GM18873 (cell line): ENCODE measurements at regions not wholly inside any gene's neighbourhood (a gene's known extent, or its start where the extent isn't known, plus 50 kb on each side); places are given as distances from the start of the nearest gene placed in this dataset.
"Not testable (repeated sequence)": the region's sequence is repeated elsewhere in the genome, so short reads cannot be mapped to it uniquely, and the experiment has no call there.

ENCODE experiments used
- ATAC-seq: cut with Tn5 transposase; IDR thresholded peaks from one replicate; pipeline ENCODE4 v1.9.1; 2021; ENCODE audit warnings: mild to moderate bottlenecking, moderate library complexity, moderate number of reproducible peaks; ENCODE audit not compliant: unreplicated experiment, low FRiP score

DNA sequence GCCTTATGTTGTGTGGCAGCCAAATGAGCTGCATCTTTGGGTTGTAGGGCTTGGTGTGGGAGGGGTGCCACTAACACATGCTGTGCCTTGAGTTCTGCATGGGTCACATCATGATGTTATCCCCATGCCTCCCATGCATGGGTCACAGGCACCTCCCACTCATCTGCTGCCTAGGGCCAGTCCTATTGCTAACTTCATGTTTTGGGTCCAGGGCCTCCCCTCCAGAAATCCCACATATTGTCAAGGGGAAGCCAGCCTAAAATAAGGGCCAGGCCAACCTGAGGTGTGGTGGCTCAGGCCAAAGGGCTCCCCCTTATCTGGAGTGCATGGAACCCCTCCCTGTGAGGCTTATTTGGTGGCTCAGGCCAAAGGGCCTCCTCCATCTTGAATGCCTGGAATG lies 299.0 kb downstream of the RPS24 start:
- no peak for ATAC-seq

DNA sequence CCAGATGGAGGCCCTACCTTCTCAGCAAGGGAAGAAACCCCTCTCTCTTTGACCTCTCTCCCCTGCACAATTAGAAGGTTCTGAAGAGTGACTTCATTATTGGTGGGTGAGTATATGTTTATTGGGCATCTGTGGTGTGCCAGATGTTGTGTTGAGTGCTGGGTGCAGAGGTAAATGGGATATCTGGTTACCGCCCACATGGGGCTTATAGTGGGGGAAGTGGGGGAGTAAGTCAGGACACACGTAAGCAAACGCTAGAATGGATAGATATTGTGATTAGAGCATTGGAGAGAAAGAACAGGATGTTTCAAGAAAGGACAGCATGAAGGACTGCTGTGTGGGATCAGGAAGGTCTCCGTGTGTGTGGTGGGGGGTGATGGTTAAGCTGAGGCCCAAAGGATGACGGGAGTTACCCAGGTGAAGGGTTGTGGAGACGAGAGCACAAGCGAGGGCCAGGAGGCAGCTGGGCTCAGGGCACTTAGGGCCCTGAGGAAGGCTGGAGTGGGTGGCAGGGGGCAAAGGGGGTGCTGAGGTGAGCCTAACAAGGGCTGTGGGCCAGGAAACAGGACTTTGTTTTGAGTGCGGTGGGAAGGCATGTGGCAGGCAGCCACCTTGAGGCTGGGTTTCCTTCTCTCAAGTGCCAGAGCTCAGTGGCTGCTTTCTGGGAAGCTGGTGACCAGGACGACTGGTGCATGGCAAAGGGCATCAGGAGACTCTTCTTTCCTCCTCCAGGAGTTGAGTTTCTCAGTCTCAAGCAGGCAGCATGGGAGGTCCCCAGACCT lies 299.9 kb downstream of the RPS24 start:
- no peak for ATAC-seq

DNA sequence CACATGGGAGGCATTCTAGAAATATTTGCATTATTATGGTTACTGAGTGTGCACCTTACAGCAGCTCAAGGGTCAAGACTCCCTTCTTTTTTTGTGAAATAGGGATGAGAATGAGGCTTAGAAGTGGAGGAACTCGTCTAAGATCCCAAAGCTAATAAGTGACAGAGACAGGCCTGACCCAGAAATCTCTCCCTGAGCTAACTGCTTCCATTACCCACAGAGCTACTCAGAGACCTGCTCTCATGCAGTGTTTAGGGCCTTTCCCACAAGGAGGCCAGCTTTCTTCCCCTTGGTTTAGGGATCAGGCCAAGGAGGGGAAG lies 301.7 kb downstream of the RPS24 start:
- no peak for ATAC-seq

DNA sequence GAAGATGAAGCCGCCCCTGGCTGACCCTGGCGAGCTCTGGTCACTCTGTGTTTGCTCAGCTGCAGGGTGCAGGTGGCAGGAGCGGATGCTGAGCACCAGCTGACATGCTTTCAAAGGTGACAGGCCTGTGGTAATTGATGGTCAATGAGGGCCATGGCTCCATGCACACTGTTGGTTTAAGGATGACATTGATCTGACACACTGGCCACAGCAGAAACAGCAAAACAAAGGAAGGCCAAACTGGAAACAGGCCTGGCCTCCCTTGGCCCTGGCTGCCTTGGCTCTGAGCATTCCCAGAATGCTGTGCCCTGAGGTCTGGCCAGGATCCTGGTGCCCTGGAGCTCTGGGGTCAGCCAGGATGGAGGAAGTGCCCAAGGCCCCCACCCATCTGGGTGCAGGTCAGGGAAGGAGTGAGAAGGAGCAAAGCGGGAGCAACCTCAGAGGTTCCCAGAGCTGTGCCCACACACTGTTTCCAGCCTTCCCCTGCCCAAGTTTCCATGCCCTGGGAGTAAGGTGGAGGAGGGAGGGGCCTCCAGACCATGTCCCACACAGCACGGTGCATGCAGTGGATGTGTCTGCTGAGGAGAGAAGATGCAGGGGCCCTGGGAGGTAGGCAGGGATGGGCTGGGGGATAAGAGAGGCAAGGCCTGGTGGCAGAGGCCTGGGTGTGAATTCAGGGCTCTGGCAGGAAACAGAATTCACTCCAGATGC lies 302.2 kb downstream of the RPS24 start:
- no peak for ATAC-seq

DNA sequence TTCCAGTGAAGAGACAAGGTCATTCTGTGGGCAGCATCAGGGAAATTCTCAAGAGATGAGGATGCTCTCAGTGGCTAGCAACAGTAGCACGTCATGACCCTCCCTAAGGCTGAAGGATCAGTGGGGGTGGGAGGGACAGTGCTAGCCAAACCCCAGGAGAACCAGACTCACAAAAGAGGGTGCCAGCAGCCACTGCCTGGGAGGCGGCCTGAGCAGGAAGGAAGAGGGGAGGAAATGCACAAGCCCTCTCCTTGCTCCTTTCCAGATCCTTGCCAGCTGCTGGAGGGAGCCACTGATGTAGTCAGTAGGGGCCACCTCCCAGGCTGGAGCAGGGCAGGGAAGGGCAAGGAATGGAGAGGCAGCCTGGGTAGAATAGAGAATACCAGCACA lies 302.7 kb downstream of the RPS24 start:
- ATAC-seq, result no peak

DNA sequence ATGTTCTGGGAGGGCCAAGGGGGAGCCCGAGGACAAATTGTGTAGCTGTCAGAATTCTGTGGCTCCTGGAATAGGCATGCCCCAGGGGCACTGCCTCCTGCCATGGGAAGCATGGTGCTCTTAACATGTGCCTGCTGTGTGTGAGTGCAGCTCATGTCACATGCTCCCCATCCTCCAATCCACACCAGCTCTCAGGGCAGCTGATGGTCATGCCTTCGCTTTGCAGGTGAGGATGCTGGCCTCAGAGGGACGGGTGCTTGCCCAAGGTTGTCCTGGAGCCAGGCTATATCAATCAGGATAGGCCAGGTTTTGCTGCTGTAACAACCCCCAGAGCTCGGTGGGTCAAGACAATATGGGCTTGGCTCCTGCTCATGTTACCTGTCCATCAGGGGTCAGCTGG lies 303.4 kb downstream of the RPS24 start:
- ATAC-seq, result no peak

DNA sequence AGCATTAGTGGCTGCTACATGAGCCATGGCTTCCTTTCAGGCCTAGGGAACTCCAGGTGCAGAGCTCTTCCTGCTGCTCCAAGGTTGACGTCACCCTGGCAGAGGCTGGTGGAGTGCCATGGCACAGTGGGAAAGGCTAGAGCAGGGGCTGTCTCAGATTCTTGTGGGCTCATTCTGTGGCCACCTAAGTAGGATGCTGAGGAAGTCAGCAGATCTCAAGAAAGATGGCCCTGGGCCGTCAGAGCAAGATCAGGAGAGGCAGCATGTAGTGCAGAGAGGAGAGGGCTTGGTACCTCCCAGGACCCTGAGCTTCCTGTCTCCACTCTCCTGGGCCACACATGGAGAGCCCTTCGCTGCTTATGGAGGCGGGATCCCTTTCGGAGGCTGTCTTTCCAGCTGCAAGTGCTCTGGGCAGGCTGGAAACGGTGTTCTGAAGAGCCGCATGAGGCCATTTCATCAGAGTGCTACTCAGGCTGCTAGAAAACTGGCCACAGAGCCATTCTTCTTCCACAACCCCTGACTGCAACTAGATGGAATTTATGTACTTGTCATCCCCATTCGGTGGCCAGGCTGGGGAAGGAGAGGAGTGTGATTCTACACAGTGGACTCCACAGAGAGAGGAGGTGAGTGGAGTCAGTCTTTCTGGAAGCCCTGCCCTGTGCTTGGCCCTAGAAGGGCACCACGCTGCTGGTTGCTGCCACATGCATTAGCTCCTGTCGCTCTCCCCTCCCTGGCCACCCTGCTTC lies 304.2 kb downstream of the RPS24 start:
- ATAC-seq, result no peak

DNA sequence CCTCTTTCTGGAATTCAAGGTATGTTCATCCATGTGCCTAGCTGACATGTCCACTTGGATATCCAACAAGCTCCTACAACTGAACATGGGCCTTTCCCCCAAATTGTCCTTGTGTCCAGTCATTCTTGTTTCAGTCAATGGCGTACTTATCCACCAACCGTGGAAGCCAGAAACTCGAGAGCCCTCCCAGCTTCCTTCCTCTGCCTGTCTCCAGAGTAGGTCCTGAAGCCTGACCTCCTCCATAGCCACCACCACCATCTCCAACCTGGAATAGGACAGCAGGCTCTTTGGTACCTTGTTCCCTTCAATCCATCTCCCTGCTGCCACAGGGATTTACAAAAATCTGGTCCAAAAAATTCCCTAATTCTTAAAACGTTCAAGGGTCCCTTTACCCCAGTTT lies 305.1 kb downstream of the RPS24 start:
- ATAC-seq, result no peak

DNA sequence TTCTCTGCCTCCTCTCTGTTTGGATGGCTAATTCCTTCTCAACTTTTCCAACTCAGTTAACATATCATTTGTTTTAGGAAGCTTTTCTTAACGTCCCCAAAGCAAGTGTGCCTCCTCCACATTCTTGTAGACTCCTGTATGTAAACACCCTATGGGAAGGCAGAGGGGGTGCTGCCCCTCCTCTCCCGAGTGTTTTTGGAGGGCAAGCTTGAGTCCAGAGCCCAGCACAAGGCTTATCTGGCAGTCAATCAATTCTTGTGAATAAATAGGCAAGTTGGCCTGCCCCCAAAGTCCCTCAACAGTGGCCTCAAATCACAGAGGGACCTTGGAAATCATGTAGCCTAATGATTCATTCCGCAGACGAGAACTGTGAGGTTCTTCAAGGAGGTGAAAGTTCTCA lies 305.6 kb downstream of the RPS24 start:
- no peak for ATAC-seq

DNA sequence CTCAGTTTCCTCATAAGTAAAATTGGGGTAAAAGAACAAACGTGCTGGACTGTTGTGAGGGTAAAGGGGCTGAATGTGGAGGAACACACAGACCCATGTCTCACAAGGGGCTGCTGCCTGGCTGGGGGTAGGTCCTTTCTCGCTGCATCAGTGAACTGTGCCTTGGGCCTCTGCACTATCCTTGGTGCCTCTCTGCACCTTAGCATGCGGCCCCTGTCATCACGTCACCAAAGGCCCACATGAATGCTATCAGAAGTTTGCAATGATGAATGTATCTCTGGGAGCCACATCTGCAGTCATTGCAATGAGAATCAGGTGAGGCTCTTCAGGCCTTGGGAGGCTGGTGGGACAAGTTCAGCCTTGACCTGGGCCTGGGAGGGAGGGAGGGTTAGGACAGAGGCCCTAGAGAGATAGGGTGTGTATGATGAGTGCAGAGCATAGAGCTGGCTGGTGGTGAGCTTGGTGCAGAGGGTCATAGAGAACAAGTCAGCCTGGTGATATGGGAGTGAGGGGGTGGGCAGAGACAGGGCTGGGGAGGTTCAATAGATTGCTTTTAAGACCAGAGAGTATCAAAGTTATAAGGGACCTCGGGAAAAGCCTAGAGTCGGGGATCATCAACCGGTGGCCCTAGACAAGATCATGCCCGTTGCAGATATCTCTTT lies 308.4 kb downstream of the RPS24 start:
- ATAC-seq, result no peak

DNA sequence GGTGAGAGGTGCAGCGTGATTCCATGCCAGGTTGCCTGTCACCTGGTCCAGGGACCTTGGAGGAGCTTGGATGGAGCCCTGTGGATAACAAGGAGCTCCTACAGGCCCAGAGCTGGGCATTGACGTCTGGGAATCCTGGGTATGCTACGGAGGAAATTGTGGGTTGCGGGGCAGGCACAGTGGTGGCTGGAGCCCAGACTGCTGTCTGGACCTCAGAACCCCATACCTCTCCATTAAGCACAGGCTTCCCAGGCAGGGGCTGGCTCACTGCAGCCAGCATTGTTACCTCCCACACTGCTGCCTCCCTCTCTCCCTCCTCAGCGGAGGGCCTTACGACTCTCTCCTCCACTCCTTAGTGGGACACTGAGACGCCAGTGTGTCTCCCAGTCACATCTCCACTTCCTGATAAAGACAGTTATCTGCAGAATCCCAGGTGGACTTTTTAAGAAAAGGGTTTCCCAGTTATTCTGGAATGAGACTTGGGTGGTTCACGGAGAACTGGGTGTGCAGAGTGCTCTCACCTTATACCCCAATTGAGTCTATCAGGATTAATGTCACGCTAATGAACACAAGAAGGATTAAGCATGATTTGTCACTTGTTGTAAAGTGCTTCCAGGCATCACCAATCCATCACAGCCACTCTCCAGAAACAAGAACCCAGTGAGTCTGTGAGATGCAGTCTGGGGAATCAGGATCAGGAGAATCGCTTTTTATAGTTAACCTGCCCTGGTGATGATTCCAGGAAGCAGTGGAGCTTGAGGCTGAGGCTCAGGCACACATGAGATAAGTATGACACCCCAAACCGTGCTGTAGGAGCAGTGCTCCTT lies 309.4 kb downstream of the RPS24 start:
- ATAC-seq, result no peak

DNA sequence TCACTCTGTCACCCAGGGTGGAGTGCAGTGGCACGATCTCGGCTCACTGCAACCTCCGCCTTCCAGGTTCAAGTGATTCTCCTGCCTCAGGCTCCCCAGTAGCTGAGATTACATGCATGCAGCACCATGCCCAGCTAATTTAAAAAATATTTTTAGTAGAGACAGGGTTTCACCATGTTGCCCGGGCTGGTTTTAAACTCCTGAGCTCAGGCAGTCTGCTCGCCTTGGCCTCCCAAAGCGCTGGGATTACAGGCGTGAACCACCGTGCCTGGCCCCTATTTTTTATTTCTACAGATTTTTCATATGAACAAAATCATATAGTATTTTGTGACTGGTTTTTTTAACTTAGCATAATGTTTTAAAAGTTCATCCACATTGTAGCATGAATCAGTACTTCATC lies 310.6 kb downstream of the RPS24 start:
- ATAC-seq, result not testable (repeated sequence)

DNA sequence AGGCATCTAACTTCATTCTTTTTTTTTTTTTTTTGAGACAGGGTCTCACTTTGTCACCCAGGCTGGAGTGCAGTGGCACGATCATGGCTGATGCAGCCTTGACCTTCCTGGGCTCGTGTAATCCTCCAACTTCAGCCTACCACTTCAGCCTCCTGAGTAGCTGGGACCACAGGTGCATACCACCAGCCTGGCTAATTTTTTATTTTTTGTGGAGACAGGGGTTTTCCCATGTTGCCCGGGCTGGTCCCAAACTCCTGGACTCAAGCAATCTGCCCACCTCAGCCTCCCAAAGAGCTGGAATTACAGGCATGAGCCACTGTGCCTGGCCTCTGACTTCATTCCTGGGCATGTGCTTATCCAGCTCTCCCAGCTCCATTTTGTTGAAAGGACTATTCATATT lies 311.9 kb downstream of the RPS24 start:
- not testable (repeated sequence) for ATAC-seq

DNA sequence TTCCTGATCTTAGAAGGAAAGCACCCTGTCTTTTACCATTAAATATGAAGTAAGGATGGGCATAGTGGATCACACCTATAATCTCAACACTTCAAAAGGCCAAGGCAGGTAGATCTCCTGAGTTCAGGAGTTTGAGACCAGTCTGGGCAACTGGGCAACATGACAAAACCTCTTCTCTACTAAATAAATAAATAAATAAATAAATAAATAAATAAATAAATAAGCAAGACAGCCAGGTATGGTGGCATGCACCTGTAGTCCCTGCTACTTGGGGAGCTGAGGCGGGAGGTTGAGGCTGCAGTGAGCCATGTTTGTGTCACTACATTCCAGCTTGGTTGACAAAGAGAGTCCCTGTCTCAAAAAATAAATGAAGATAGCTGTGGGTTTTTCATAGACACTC lies 313.1 kb downstream of the RPS24 start:
- no peak for ATAC-seq

DNA sequence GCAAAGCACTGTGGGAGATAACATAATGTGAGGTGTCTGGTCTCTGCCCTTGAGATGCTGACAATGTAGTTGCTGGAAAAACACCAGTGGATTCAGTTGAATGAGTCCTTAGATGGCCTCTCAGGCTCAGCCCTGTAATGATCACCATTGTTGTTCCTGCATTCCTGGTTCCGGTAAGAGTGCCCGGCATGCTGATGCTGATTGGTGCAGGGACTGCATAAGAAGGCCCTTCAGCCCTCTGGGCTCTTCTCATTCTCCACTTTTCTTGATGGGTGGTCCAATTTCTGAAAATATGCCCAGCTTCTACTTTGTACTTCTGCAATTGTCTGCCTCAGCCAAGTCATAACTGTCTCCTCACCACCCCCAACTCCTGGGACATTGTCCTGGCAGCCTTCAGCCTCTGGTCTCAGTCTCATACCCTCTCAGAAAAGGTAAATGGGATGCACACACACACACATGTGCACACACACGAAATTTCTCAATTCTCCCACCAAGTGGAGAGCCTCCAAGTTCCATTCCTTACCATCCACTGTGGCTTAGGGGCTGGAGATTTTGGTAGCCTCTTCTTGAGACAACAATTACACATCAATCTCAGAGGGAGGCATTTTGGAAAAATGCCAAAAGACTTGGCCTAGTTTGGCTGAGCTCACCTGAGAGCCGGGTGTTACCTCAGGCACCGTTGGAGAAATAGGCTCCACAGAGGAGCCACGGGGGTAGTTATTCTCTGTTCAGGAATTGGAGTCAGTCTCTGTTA lies 314.9 kb downstream of the RPS24 start:
- no peak for ATAC-seq

DNA sequence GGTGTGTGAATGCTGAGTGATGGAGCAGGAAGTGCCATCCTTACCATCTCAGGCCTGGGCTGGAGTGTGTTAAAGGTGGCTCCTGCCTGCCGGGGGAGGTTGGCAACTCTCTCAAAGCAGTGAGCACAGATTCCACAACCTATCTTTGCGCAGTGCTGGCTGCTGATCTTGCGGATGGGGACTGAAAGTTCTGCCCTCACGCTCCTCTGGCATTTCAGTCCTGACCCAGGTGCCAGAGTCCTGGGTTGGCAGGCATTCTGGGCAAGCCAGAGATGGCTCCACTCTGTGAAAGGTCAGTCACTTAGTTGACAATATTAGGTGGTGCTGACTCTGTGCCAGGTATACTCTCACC lies 315.5 kb downstream of the RPS24 start:
- ATAC-seq, result no peak

DNA sequence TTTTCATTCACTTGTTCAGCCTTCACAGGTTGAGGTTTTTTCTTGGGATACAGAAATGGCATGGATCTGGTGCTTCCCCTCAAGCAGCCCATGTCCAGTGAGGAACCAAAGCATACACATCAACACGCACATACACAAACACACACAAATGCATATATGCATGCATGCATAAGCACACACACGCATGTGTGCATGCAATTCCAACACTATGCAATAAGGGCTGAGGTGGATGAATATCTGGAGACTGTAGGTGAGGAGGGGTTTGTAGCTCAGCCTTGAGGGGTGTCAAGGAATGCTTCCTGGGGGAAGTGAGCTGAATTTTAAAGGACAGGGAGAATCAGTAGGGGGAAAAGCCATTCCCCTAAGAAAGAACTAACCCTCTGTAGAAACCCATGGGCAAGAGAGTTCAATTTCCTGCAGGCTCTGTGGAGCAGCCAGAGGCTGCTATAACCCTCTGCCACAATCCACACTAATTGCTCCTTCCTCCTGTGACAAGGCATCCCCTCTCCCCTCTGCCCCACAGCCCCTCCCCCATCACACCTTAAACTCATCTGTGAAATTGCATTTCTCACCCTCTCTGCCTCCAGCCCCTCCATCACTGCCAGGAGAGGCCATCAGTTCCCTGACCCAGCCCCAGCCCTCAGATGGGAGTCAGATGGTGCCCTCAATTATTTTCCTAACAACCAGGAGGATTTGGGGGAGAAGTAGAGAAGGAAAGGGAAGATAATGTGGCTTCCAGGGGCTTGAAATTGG lies 316.4 kb downstream of the RPS24 start:
- no peak for ATAC-seq

DNA sequence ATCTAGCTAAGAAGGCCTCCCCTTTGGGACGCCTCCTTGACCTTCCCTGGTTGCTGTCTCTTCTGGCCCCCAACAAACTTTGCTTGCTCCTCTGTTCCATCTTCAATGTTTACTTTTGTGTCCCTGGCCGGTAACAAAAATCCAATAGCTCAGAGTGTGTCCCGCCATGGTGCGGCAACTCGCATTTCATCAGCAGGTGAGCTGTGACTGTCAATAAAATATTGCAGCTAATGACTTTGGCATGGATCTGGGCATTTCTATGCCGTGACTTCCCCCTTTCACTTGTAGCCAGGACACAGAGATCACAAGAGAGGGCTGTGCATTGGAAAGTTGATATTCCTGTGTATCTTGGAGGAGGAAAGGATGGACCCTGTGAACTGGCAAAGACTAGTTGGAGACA lies 317.6 kb downstream of the RPS24 start:
- ATAC-seq, result no peak

DNA sequence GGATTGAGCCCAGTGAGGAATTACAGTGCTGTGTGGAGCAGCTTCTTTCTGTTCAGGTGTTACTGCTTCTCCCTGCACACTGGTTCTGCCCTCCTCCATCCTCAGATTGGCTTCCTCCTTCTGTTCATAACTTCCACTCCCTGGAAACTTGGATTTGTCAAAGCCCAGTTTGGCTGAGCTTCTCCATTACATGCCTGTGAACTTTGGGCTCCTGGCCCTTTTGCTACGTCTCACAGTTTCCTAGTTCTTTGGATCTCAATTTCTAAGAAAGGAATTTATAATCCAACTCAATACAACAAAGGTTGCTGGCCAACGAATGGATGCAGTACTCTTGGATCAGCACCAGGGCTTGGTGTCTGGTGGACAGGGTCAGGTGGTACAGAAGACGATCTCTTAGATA lies 318.1 kb downstream of the RPS24 start:
- ATAC-seq, result no peak
